ENCODE measurements at regions not wholly inside any gene's neighbourhood (a gene's known extent, or its start where the extent isn't known, plus 50 kb on each side); places are given as distances from the start of the nearest gene placed in this dataset.

DNA sequence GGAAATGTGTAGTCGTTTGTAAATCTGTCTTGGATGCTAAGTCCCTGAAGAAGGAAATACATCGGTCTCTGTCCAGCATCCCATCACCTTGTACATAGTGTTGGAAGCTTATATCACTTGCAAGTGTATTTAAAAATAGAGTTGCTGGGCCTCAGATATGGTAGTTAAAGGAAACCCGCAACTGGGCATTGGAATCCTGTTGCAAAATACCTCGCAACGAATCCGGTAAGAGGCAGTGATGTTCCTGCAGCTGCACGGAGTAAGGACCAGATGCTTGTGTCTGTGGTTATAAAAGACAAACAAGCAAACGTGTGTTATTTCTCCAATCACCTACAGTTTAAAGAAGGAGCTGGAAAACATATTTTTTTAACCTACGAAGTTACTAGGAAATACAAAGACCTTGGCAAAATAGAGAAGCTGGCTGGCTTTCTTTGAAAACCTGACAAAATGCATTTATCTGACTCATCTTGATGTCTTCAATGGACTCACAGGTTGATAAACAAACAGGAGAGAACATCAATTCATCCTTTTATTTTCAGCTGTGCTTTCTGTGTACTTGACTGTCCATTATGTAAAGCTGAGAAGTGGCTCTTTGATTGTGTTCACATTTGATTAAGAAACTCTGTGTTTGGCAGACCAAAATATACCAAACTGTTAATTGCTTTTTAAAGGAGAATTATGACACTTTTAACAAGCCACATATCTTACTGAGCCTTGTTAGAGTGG lies 326.4 kb downstream of the SFMBT2 start:
- ATAC-seq: no peak
- H3K27ac ChIP-seq (ENCODE audit: low read depth, low read length): no peak overlapping the region
- intact Hi-C loops (cut with micrococcal nuclease): no loop called here
- no peaks in the 10 kb centered on the region for H3K9me3 ChIP-seq (ENCODE audit: control insufficient read depth in 1 of 2, insufficient read depth in 1 of 2, low read depth in 1 of 2, low read length in 2 of 2)
- no peak for DNase-seq (ENCODE audit: low read depth, low spot score)
- no peak overlapping the region for H3K9ac ChIP-seq (ENCODE audit: low read length)
- no peak overlapping the region for H3K4me2 ChIP-seq (ENCODE audit: low read length)
- no peaks in the 10 kb centered on the region for H3K79me2 ChIP-seq (ENCODE audit: insufficient read depth, low read length)
- TF ChIP-seq, protein P1, sequence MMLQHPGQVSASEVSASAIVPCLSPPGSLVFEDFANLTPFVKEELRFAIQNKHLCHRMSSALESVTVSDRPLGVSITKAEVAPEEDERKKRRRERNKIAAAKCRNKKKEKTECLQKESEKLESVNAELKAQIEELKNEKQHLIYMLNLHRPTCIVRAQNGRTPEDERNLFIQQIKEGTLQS (IDR thresholded peaks at IDR 0.05): no peak
- TF ChIP-seq ZNF274 (IDR thresholded peaks at IDR 0.05; ENCODE audit: low read depth, low read length) (no peak), JUND (IDR thresholded peaks at IDR 0.05) (no peak), ZFX (IDR thresholded peaks at IDR 0.05) (no peak), CEBPB (IDR thresholded peaks at IDR 0.05; ENCODE audit: low read depth) (no peak), CBX3 (IDR thresholded peaks at IDR 0.05; ENCODE audit: low read depth) (no peak), SP1 (IDR thresholded peaks at IDR 0.05; ENCODE audit: low read depth) (no peak)
- TF ChIP-seq, protein P2, sequence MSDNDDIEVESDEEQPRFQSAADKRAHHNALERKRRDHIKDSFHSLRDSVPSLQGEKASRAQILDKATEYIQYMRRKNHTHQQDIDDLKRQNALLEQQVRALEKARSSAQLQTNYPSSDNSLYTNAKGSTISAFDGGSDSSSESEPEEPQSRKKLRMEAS (IDR thresholded peaks at IDR 0.05): no peak
- TF ChIP-seq, protein P3, sequence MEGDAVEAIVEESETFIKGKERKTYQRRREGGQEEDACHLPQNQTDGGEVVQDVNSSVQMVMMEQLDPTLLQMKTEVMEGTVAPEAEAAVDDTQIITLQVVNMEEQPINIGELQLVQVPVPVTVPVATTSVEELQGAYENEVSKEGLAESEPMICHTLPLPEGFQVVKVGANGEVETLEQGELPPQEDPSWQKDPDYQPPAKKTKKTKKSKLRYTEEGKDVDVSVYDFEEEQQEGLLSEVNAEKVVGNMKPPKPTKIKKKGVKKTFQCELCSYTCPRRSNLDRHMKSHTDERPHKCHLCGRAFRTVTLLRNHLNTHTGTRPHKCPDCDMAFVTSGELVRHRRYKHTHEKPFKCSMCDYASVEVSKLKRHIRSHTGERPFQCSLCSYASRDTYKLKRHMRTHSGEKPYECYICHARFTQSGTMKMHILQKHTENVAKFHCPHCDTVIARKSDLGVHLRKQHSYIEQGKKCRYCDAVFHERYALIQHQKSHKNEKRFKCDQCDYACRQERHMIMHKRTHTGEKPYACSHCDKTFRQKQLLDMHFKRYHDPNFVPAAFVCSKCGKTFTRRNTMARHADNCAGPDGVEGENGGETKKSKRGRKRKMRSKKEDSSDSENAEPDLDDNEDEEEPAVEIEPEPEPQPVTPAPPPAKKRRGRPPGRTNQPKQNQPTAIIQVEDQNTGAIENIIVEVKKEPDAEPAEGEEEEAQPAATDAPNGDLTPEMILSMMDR (IDR thresholded peaks at IDR 0.05 in 2 of 3, conservative IDR thresholded peaks at IDR 0.05 in 1 of 3; ENCODE audit: borderline replicate concordance in 1 of 3, insufficient read depth in 1 of 3, low read depth in 2 of 3, low read length in 2 of 3): no peak
- no peaks in the 10 kb centered on the region; the same call in 1 of the 2 replicates for H3K27me3 ChIP-seq (ENCODE audit: insufficient read depth, low read length)
- no peaks in the 10 kb centered on the region for H3K9me2 ChIP-seq (ENCODE audit: insufficient read depth)
- H4K20me1 ChIP-seq (ENCODE audit: insufficient read depth): no peaks in the 10 kb centered on the region
- H2AFZ ChIP-seq (ENCODE audit: low read depth, low read length, poor library complexity, severe bottlenecking): no peak overlapping the region
- H3K36me3 ChIP-seq (ENCODE audit: control insufficient read depth in 1 of 2, insufficient read depth in 2 of 2, low read length in 2 of 2): no peaks in the 10 kb centered on the region
- H3K4me1 ChIP-seq (ENCODE audit: control insufficient read depth in 1 of 2, insufficient read depth in 2 of 2, low read length in 2 of 2): no peaks in the 10 kb centered on the region
- no peak overlapping the region for H3K4me3 ChIP-seq (replicated peaks in 1 of 2; ENCODE audit: low read depth in 1 of 2, low read length in 2 of 2)
- ChIA-PET RAD21 (ENCODE audit: low non-redundant PET in 1 of 2, low total read pairs in 2 of 2, uncharacterized antibody in 2 of 2, unreplicated experiment in 2 of 2) (no interaction called here), CTCF (no interaction called here), POLR2A (no interaction called here)
- no TSS peak for BruUV-seq (replicated peaks)

Measured in HCT116 (cell line).